Stimulated activated CD4-positive, alpha-beta T cell treated with anti-CD3 and anti-CD28 coated beads, Interleukin-12 subunit alpha, Interleukin-12 subunit beta, amount 100 ng/mL, for 4 hours (primary cell): ENCODE measurements at regions not wholly inside any gene's neighbourhood (a gene's known extent, or its start where the extent isn't known, plus 50 kb on each side); places are given as distances from the start of the nearest gene placed in this dataset.

Source experiments
- DNase-seq: peaks from one replicate; pipeline ENCODE4 v3.0.0-alpha.2; 2020

GRCh38 chr11:16430674-16431073 lies 74.3 kb upstream of the SOX6 start:
- no peak for DNase-seq

GRCh38 chr11:16421826-16422225 lies 65.5 kb upstream of the SOX6 start:
- DNase-seq, result no peak

GRCh38 chr11:16418428-16419097 lies 62.2 kb upstream of the SOX6 start:
- DNase-seq, result no peak

GRCh38 chr11:16412525-16413172 lies 56.3 kb upstream of the SOX6 start:
- no peak for DNase-seq

- DNase-seq, result no peak
Measured at GRCh38 chr11:16410479-16410878, 54.1 kb upstream of the SOX6 start.

GRCh38 chr11:16408619-16409018 lies 52.3 kb upstream of the SOX6 start:
- no peak for DNase-seq

- no peak for DNase-seq
Measured at GRCh38 chr11:16406226-16406625, 49.9 kb upstream of the SOX6 start.
